Cardiac fibroblast (primary cell): ENCODE measurements at regions not wholly inside any gene's neighbourhood (a gene's known extent, or its start where the extent isn't known, plus 50 kb on each side); places are given as distances from the start of the nearest gene placed in this dataset.
"Not testable (repeated sequence)": the region's sequence is repeated elsewhere in the genome, so short reads cannot be mapped to it uniquely, and the experiment has no call there.

ENCODE experiments used
- DNase-seq, 2 donors: peaks; one replicate each; pipeline versions ENCODE4 v3.0.0 to v3.0.0-alpha.2; 2010; ENCODE audit warnings: low read depth in 2 of 2
- H3K4me3 ChIP-seq, 2 donors: replicated peaks in 1 of 2; 1 replicate in 1 of 2; 2 replicates in 1 of 2; pipeline ENCODE4 v1.5.1; 2011; ENCODE audit warnings: low read depth in 2 of 2, low read length in 2 of 2, mild to moderate bottlenecking in 2 of 2, moderate library complexity in 1 of 2
- CTCF ChIP-seq: IDR thresholded peaks from one replicate; pipeline ENCODE4 v1.5.1; 2011; ENCODE audit warnings: low read depth, mild to moderate bottlenecking, low read length, inconsistent platforms

GRCh38 chr6:8814440-8815000 is 379.2 kb upstream of the SLC35B3 start:
- H3K4me3 ChIP-seq = no peak overlapping the region
- DNase-seq = no peak
- TF ChIP-seq CTCF = no peak

GRCh38 chr6:8810325-8810724 is 375.0 kb upstream of the SLC35B3 start:
- no peak for DNase-seq
- no peak overlapping the region for H3K4me3 ChIP-seq
- no peak for TF ChIP-seq CTCF

GRCh38 chr6:8809662-8810061 is 374.3 kb upstream of the SLC35B3 start:
- no peak for TF ChIP-seq CTCF
- DNase-seq = no peak
- no peak overlapping the region for H3K4me3 ChIP-seq

DNA sequence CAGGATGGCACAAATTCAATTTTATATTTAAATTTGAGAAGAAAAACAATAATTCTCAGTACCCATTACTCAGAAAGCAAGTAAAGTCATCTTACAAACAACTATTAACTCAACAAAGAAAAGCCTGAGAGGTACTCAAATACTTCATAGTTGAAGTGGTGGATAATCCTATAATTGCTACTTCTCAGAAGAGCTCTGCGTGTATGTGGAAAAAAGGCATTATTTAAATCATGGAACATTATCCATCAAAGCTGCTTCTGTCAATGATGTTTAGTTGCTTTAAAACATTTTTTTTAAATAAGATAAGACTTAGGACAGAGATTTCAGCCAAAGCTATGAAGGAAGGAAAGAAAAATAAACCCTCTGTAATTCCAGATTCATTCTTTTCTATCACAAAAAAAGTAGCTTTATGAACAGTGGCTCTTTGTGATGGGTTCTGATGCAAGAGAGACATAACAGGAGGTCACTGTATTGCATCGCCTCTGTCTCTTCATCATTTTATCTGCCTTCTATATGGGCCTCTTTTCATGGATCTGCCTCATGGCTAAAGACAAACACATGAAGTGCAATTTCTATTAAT is 367.9 kb upstream of the SLC35B3 start:
- no peak for TF ChIP-seq CTCF
- H3K4me3 ChIP-seq = no peak overlapping the region
- no peak for DNase-seq

DNA sequence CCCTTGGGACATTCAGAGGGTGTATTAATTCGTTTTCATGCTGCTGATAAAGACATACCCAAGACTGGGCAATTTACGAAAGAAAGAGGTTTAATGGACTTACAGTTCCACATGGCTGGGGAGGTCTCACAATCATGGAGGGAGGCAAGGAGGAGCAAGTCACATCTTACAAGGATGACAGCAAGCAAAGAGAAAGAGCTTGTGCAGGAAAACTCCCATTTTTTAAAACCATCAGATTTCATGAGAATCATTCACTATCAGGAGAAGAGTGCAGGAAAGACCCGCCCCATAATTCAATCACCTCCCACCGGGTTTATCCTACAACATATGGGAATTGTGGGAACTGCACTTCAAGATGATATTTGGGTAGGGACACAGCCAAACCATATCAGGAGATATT is 367.1 kb upstream of the SLC35B3 start:
- not testable (repeated sequence) for DNase-seq, H3K4me3 ChIP-seq

DNA sequence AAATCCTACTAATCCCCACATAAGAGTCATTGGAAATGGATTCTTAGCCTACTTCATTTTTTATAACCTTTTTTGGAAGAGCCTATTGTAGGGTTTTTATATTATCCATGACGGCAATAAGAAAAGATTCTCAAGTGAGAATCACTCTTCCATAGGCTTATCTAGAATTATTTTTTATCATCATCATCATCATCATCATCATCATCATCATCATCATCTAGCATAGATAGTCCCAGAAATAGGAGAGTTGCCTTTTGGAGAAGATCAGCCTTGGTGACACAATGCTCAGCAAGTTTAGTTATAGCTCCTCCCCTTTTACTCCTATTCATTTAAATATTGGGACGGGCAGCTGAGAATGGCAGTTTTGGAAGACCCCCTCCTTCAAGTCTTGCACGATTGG is 359.1 kb upstream of the SLC35B3 start:
- TF ChIP-seq CTCF = no peak
- DNase-seq = no peak
- no peak overlapping the region for H3K4me3 ChIP-seq

DNA sequence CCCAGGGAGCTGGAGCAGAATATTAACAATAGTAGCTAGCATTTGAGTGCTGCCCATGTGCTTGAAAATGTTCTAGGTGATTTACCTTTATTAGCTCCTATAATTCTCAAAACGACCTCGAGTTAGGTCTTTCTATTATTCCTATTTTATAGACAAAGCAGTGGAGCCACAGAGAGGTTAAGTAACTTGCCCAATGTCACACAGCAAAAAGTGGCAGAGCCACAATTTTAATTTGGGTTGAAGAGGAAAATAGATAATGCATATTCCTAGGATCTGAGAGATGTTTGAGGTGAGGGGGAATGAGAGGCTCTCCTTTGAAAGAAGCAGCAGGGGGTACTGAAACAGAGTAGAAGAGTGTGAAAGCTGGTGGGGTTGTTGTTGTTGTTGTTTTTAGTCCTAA is 354.5 kb upstream of the SLC35B3 start:
- H3K4me3 ChIP-seq = no peak overlapping the region
- DNase-seq = no peak
- no peak for TF ChIP-seq CTCF
